HepG2 (cell line): ENCODE measurements at regions not wholly inside any gene's neighbourhood (a gene's known extent, or its start where the extent isn't known, plus 50 kb on each side); places are given as distances from the start of the nearest gene placed in this dataset.
"Not testable (repeated sequence)": the region's sequence is repeated elsewhere in the genome, so short reads cannot be mapped to it uniquely, and the experiment has no call there.

Experiments used
- ATAC-seq: fragments of 200-7000 bp; cut with Tn5 transposase; 3 replicates; pipeline ENCODE4 v1.9.1; 2020; ENCODE audit warnings: mild to moderate bottlenecking, moderate library complexity
- BruUV-seq: library from RNA; stranded (reverse); fragments of 400-500 nt; replicated peaks from 2 replicates; lab custom pipeline; 2021; lab: Mats Ljungman, UMichigan
- CTCF ChIA-PET: fragments of 300-600 bp; formaldehyde crosslinking; extraction: SDS; loops from one replicate; lab custom pipeline; 2021; ENCODE audit warnings: low total read pairs, inconsistent platforms, low intra/inter-chr PET ratio; lab: Yijun Ruan, JAX
- POLR2A ChIA-PET: fragments of 350-600 bp; sonication (Branson Sonifier 250); formaldehyde crosslinking; loops from one replicate; lab custom pipeline; 2020; ENCODE audit warnings: antibody characterized with exemption, inconsistent platforms; lab: Yijun Ruan, JAX
- DNase-seq: peaks from one replicate; pipeline ENCODE4 v3.0.0-alpha.2; 2015; ENCODE audit warnings: low spot score
- FAIRE-seq: peaks from 3 replicates; lab custom pipeline; 2011; peaks lifted over from hg19 to GRCh38; lab: Jason Lieb, UNC
- H2AFZ ChIP-seq: one replicate; pipeline ENCODE4 v1.6.1; 2011; ENCODE audit warnings: low read length, inconsistent platforms
- H3K27ac ChIP-seq: fragments of 300-600 bp; 3 replicates; pipeline ENCODE4 v1.8.0; 2011; ENCODE audit warnings: mixed run types, mild to moderate bottlenecking, mixed read lengths, low read length, inconsistent platforms; ENCODE audit not compliant: insufficient read depth; ENCODE audit errors: extremely low read length
- H3K27me3 ChIP-seq, 2 experiments: fragments of 200-600 bp in 1 of 2; 2 replicates in 1 of 2; 3 replicates in 1 of 2; pipeline versions ENCODE4 v1.6.0 to v1.8.0; 2011; ENCODE audit warnings: low read length in 2 of 2, mild to moderate bottlenecking in 2 of 2, moderate library complexity in 2 of 2, inconsistent platforms in 1 of 2; ENCODE audit not compliant: insufficient read depth in 2 of 2, control insufficient read depth in 1 of 2
- H3K36me3 ChIP-seq, 2 experiments: fragments of 200-600 bp in 1 of 2; replicated peaks in 1 of 2; 2 replicates in 1 of 2; 3 replicates in 1 of 2; pipeline versions ENCODE4 v1.5.1 to v1.8.0; 2011; ENCODE audit warnings: low read length in 2 of 2, inconsistent platforms in 1 of 2; ENCODE audit not compliant: insufficient read depth in 2 of 2, control insufficient read depth in 1 of 2
- H3K4me1 ChIP-seq: 2 replicates; pipeline ENCODE4 v1.5.1; 2012; ENCODE audit warnings: low read length, inconsistent platforms; ENCODE audit not compliant: insufficient read depth
- H3K4me2 ChIP-seq: 2 replicates; pipeline ENCODE4 v1.6.0; 2011; ENCODE audit warnings: low read depth, low read length, inconsistent platforms
- H3K4me3 ChIP-seq, 3 experiments: fragments of 200-600 bp in 1 of 3; sonication (generic), shearing (Covaris generic) in 1 of 3; replicated peaks in 1 of 3; 2 replicates each; pipeline ENCODE4 v1.5.1; 2011 to 2016; ENCODE audit warnings: low read length in 3 of 3, inconsistent platforms in 2 of 3, low read depth in 2 of 3, mild to moderate bottlenecking in 2 of 3, control low read depth in 1 of 3, mixed read lengths in 1 of 3; ENCODE audit not compliant: insufficient read depth in 1 of 3
- H3K79me2 ChIP-seq: one replicate; pipeline ENCODE4 v1.6.1; 2011; ENCODE audit warnings: low read length, inconsistent platforms; ENCODE audit not compliant: insufficient read depth
- H3K9ac ChIP-seq: 2 replicates; pipeline ENCODE4 v1.6.0; 2011; ENCODE audit warnings: mild to moderate bottlenecking, low read depth, low read length, inconsistent platforms; ENCODE audit not compliant: insufficient read depth
- H3K9me3 ChIP-seq: 2 replicates; pipeline ENCODE4 v1.5.1; 2012; ENCODE audit warnings: mild to moderate bottlenecking, low read length
- H4K20me1 ChIP-seq: 2 replicates; pipeline ENCODE4 v1.6.0; 2011; ENCODE audit warnings: inconsistent platforms, mild to moderate bottlenecking, low read length, moderate library complexity; ENCODE audit not compliant: insufficient read depth
- AFF4 ChIP-seq: sonication (generic); formaldehyde crosslinking; IDR thresholded peaks from 2 replicates; pipeline ENCODE4 v1.4.0; 2020; ENCODE audit warnings: missing genetic modification reagents
- CEBPZ ChIP-seq: IDR thresholded peaks from 2 replicates; pipeline ENCODE4 v1.6.1; 2012; ENCODE audit warnings: low read length, improper control_type of control experiment
- ELF1 ChIP-seq: sonication (generic); formaldehyde crosslinking; IDR thresholded peaks from 2 replicates; pipeline ENCODE4 v1.4.0; 2020; ENCODE audit warnings: missing genetic modification reagents
- KDM5A ChIP-seq: fragments of 200-600 bp; sonication (generic); IDR thresholded peaks from 2 replicates; pipeline ENCODE4 v1.7.0; 2018; ENCODE audit warnings: antibody characterized with exemption, mild to moderate bottlenecking, low read length, borderline replicate concordance
- MAX ChIP-seq: IDR thresholded peaks from 2 replicates; pipeline ENCODE4 v1.6.1; 2012; ENCODE audit warnings: inconsistent platforms
- MTA1 ChIP-seq: sonication (generic); formaldehyde crosslinking; IDR thresholded peaks from 2 replicates; pipeline ENCODE4 v1.4.0; 2020; ENCODE audit warnings: missing genetic modification reagents, mild to moderate bottlenecking, borderline replicate concordance
- RBM22 ChIP-seq: fragments of 200-400 bp; formaldehyde crosslinking; optimal IDR thresholded peaks from 2 replicates; pipeline ENCODE3; 2017; ENCODE audit warnings: mild to moderate bottlenecking, low read length, moderate library complexity
- ZKSCAN5 ChIP-seq: sonication (generic); formaldehyde crosslinking; IDR thresholded peaks from 2 replicates; pipeline ENCODE4 v1.5.1; 2020; ENCODE audit warnings: mild to moderate bottlenecking, missing genetic modification reagents
- ZNF160 ChIP-seq: sonication (generic); formaldehyde crosslinking; IDR thresholded peaks from 2 replicates; pipeline ENCODE4 v1.8.0; 2022; ENCODE audit warnings: mild to moderate bottlenecking, inconsistent platforms, missing genetic modification reagents
- ZNF430 ChIP-seq: sonication (generic); formaldehyde crosslinking; IDR thresholded peaks from 2 replicates; pipeline ENCODE4 v1.9.0; 2021; ENCODE audit warnings: mild to moderate bottlenecking, missing genetic modification reagents
- ZNF512 ChIP-seq: sonication (generic); formaldehyde crosslinking; IDR thresholded peaks from 2 replicates; pipeline ENCODE4 v1.4.0; 2020; ENCODE audit warnings: mild to moderate bottlenecking, missing genetic modification reagents
- ZSCAN9 ChIP-seq: IDR thresholded peaks from 2 replicates; pipeline ENCODE4 v1.6.1; 2016; ENCODE audit warnings: borderline replicate concordance
- WGBS: methylation state at CpG from one replicate; pipeline ENCODE4 v1.1.6; 2017; ENCODE audit warnings: low lambda C conversion rate; 5-methylcytosine and 5-hydroxymethylcytosine counted together
- in situ Hi-C: cut with HindIII; loops from 2 replicates; pipeline ENCODE4 v1.10.0; 2017; ENCODE audit warnings: low pct_unique_long_range_greater_than_20kb; ENCODE audit not compliant: extremely low pct_ligation_motif_present
- intact Hi-C: fragments of 100-400 bp; cut with micrococcal nuclease; formaldehyde crosslinking; loops from one replicate; pipeline ENCODE4 v1.10.0; 2022; ENCODE audit not compliant: unreplicated experiment

- H3K79me2 ChIP-seq, result no peaks in the 10 kb centered on the region
- DNase-seq, result no peak
- intact Hi-C loops, result no loop called here
- ChIA-PET CTCF (no interaction called here), POLR2A (no interaction called here)
- no peak overlapping the region for H3K4me2 ChIP-seq
- in situ Hi-C loops, result no loop called here
- TF ChIP-seq RBM22 (no peak), MAX (no peak), ZNF430 (CRISPR knock-in tag) (no peak), ZNF160 (no peak), ZKSCAN5 (CRISPR knock-in tag) (no peak), MTA1 (no peak), CEBPZ (no peak), ELF1 (CRISPR knock-in tag) (no peak), ZSCAN9 (no peak), ZNF512 (no peak), AFF4 (CRISPR knock-in tag) (no peak), KDM5A (no peak)
- no peaks in the 10 kb centered on the region; a peak in 1 of 5 replicates for H3K27me3 ChIP-seq
- no peaks in the 10 kb centered on the region for H3K36me3 ChIP-seq
- H3K4me3 ChIP-seq, result no peak overlapping the region
- no peaks in the 10 kb centered on the region for H3K9me3 ChIP-seq
- ATAC-seq, result no peak
- H2AFZ ChIP-seq, result no peak overlapping the region
- BruUV-seq, result no TSS peak
- no peaks in the 10 kb centered on the region for H3K4me1 ChIP-seq
- no peak overlapping the region for H3K9ac ChIP-seq
- no peaks in the 10 kb centered on the region for H4K20me1 ChIP-seq
- H3K27ac ChIP-seq, result no peak overlapping the region
- WGBS, result 4% methylated on average over 2 of the region's 2 CpGs
- no peak for FAIRE-seq
Observed at GRCh38 chr5:5736007-5736406, 313.5 kb downstream of the ICE1 start.

- in situ Hi-C loops, H3K27me3 ChIP-seq, ATAC-seq, H3K4me2 ChIP-seq, intact Hi-C loops, DNase-seq, H4K20me1 ChIP-seq, H3K4me1 ChIP-seq, H3K79me2 ChIP-seq, H3K9ac ChIP-seq, H3K4me3 ChIP-seq, CTCF ChIA-PET, BruUV-seq, H3K27ac ChIP-seq, FAIRE-seq, H2AFZ ChIP-seq, H3K36me3 ChIP-seq, POLR2A ChIA-PET, H3K9me3 ChIP-seq: not testable (repeated sequence)
- 0% methylated on average over 2 of the region's 2 CpGs for WGBS
Observed at GRCh38 chr5:5733058-5733457, 310.6 kb downstream of the ICE1 start.
